HuH-7 (cell line): ENCODE measurements at regions not wholly inside any gene's neighbourhood (a gene's known extent, or its start where the extent isn't known, plus 50 kb on each side); places are given as distances from the start of the nearest gene placed in this dataset.

Source experiments
- DNase-seq: peaks from one replicate; pipeline ENCODE4 v3.0.0; 2011; ENCODE audit warnings: low spot score

GRCh38 chr11:109862835-109863234 lies 230.4 kb upstream of the ZC3H12C start:
- no peak for DNase-seq

- no peak for DNase-seq
These were observed 229.0 kb upstream of the ZC3H12C start for GRCh38 chr11:109864151-109864661.

- DNase-seq: no peak
These were observed 228.2 kb upstream of the ZC3H12C start for GRCh38 chr11:109864834-109865547.

GRCh38 chr11:109865548-109866186 lies 227.5 kb upstream of the ZC3H12C start:
- no peak for DNase-seq

- DNase-seq: no peak
These were observed 225.4 kb upstream of the ZC3H12C start for GRCh38 chr11:109867784-109868183.

- no peak for DNase-seq
These were observed 223.7 kb upstream of the ZC3H12C start for GRCh38 chr11:109869536-109869935.

- DNase-seq: no peak
These were observed 222.9 kb upstream of the ZC3H12C start for GRCh38 chr11:109870297-109870696.

- DNase-seq: no peak
These were observed 216.1 kb upstream of the ZC3H12C start for GRCh38 chr11:109877043-109877442.

GRCh38 chr11:109884501-109884900 lies 208.7 kb upstream of the ZC3H12C start:
- DNase-seq: no peak

GRCh38 chr11:109885006-109885405 lies 208.2 kb upstream of the ZC3H12C start:
- DNase-seq: no peak

GRCh38 chr11:109892321-109892794 lies 200.8 kb upstream of the ZC3H12C start:
- DNase-seq: no peak

GRCh38 chr11:109894242-109894641 lies 198.9 kb upstream of the ZC3H12C start:
- DNase-seq: no peak

GRCh38 chr11:109898592-109898991 lies 194.6 kb upstream of the ZC3H12C start:
- DNase-seq: no peak

GRCh38 chr11:109902764-109903433 lies 190.3 kb upstream of the ZC3H12C start:
- DNase-seq: no peak

GRCh38 chr11:109911488-109911887 lies 181.7 kb upstream of the ZC3H12C start:
- no peak for DNase-seq

- no peak for DNase-seq
These were observed 179.2 kb upstream of the ZC3H12C start for GRCh38 chr11:109914038-109914437.

- DNase-seq: no peak
These were observed 178.2 kb upstream of the ZC3H12C start for GRCh38 chr11:109914809-109915653.

- DNase-seq: no peak
These were observed 166.3 kb upstream of the ZC3H12C start for GRCh38 chr11:109926941-109927340.

GRCh38 chr11:109929308-109929707 lies 163.9 kb upstream of the ZC3H12C start:
- no peak for DNase-seq

GRCh38 chr11:109933126-109933525 lies 160.1 kb upstream of the ZC3H12C start:
- DNase-seq: no peak

- no peak for DNase-seq
These were observed 159.0 kb upstream of the ZC3H12C start for GRCh38 chr11:109934151-109934550.

- no peak for DNase-seq
These were observed 156.5 kb upstream of the ZC3H12C start for GRCh38 chr11:109936661-109937180.
